ENCODE measurements at regions not wholly inside any gene's neighbourhood (a gene's known extent, or its start where the extent isn't known, plus 50 kb on each side); places are given as distances from the start of the nearest gene placed in this dataset.

GRCh38 chr17:70517816-70518215 lies 348.5 kb downstream of the KCNJ2 start:
- POLR2A ChIA-PET (ENCODE audit: low non-redundant PET), result no interaction called here

GRCh38 chr17:70519300-70519699 lies 350.0 kb downstream of the KCNJ2 start:
- TF ChIP-seq CTCF (conservative IDR thresholded peaks at IDR 0.05; ENCODE audit: low read depth, low read length), result no peak
- TF ChIP-seq EZH2 (IDR thresholded peaks at IDR 0.05; ENCODE audit: borderline replicate concordance, low read depth, low read length, poor library complexity, severe bottlenecking), result no peak
- POLR2A ChIA-PET (ENCODE audit: low non-redundant PET), result no interaction called here
- intact Hi-C loops (cut with micrococcal nuclease; ENCODE audit: unreplicated experiment), result no loop called here
- BruUV-seq (replicated peaks), result no TSS peak
- H3K36me3 ChIP-seq (ENCODE audit: insufficient read depth, low read length, poor library complexity, severe bottlenecking), result no peaks in the 10 kb centered on the region
- no peaks in the 10 kb centered on the region for H3K9me3 ChIP-seq (ENCODE audit: low read depth, low read length, poor library complexity, severe bottlenecking)
- no peak for DNase-seq (ENCODE audit: low spot score)
- no peaks in the 10 kb centered on the region for H3K27me3 ChIP-seq (replicated peaks; ENCODE audit: insufficient read depth, low read depth, low read length, poor library complexity)
- no peak overlapping the region for H3K4me3 ChIP-seq (ENCODE audit: low read depth, low read length, poor library complexity, severe bottlenecking)
- no peak overlapping the region for H3K27ac ChIP-seq (ENCODE audit: low read depth, low read length, poor library complexity, severe bottlenecking)
- CTCF ChIA-PET, result no interaction called here
- H3K4me1 ChIP-seq (ENCODE audit: insufficient read depth, low read length, poor library complexity, severe bottlenecking), result no peaks in the 10 kb centered on the region

More at GRCh38 chr17:70517816-70518215, 348.5 kb downstream of the KCNJ2 start:
- CTCF ChIA-PET, result no interaction called here
- Histone ChIP-seq H3K4me1 (ENCODE audit: insufficient read depth, low read length, poor library complexity, severe bottlenecking) (no peaks in the 10 kb centered on the region), H3K36me3 (ENCODE audit: insufficient read depth, low read length, poor library complexity, severe bottlenecking) (no peaks in the 10 kb centered on the region), H3K27ac (ENCODE audit: low read depth, low read length, poor library complexity, severe bottlenecking) (no peak overlapping the region), H3K4me3 (ENCODE audit: low read depth, low read length, poor library complexity, severe bottlenecking) (no peak overlapping the region), H3K9me3 (ENCODE audit: low read depth, low read length, poor library complexity, severe bottlenecking) (no peaks in the 10 kb centered on the region), H3K27me3 (replicated peaks; ENCODE audit: insufficient read depth, low read depth, low read length, poor library complexity) (no peaks in the 10 kb centered on the region)
- BruUV-seq (replicated peaks), result no TSS peak
- no peak for TF ChIP-seq CTCF (conservative IDR thresholded peaks at IDR 0.05; ENCODE audit: low read depth, low read length)
- TF ChIP-seq EZH2 (IDR thresholded peaks at IDR 0.05; ENCODE audit: borderline replicate concordance, low read depth, low read length, poor library complexity, severe bottlenecking), result no peak
- intact Hi-C loops (cut with micrococcal nuclease; ENCODE audit: unreplicated experiment), result no loop called here
- no peak for DNase-seq (ENCODE audit: low spot score)

- Histone ChIP-seq H3K9me3 (ENCODE audit: low read depth, low read length, poor library complexity, severe bottlenecking) (no peaks in the 10 kb centered on the region), H3K36me3 (ENCODE audit: insufficient read depth, low read length, poor library complexity, severe bottlenecking) (no peaks in the 10 kb centered on the region), H3K27ac (ENCODE audit: low read depth, low read length, poor library complexity, severe bottlenecking) (no peak overlapping the region), H3K4me1 (ENCODE audit: insufficient read depth, low read length, poor library complexity, severe bottlenecking) (no peaks in the 10 kb centered on the region), H3K4me3 (ENCODE audit: low read depth, low read length, poor library complexity, severe bottlenecking) (no peak overlapping the region), H3K27me3 (replicated peaks; ENCODE audit: insufficient read depth, low read depth, low read length, poor library complexity) (no peaks in the 10 kb centered on the region)
- POLR2A ChIA-PET (ENCODE audit: low non-redundant PET), result no interaction called here
- BruUV-seq (replicated peaks), result no TSS peak
- no peak for TF ChIP-seq EZH2 (IDR thresholded peaks at IDR 0.05; ENCODE audit: borderline replicate concordance, low read depth, low read length, poor library complexity, severe bottlenecking)
- TF ChIP-seq CTCF (conservative IDR thresholded peaks at IDR 0.05; ENCODE audit: low read depth, low read length), result no peak
- intact Hi-C loops (cut with micrococcal nuclease; ENCODE audit: unreplicated experiment), result no loop called here
- no peak for DNase-seq (ENCODE audit: low spot score)
- CTCF ChIA-PET, result no interaction called here
These were observed 351.1 kb downstream of the KCNJ2 start for GRCh38 chr17:70520447-70520846.
